ENCODE measurements at regions not wholly inside any gene's neighbourhood (a gene's known extent, or its start where the extent isn't known, plus 50 kb on each side); places are given as distances from the start of the nearest gene placed in this dataset.

DNA sequence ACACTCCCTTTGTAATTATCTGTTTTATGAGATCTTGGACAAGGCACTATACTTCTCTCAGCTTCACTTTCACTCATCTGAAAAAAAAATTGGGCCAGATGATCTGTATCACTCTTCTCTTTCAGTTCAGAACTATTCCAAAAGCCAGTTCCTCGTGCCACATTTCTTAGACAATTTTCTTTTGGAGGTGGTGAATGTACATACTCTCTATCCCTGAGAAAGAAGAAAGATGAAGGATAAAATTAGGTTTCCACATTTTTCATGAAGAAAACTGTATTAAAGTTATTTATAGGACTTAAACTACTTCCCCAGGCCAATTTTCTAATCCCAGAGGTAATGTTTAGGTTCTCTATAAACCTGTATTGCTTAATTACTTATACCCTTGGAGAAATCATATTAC is 171.6 kb downstream of the SLC6A15 start:
- DNase-seq, result no peak

DNA sequence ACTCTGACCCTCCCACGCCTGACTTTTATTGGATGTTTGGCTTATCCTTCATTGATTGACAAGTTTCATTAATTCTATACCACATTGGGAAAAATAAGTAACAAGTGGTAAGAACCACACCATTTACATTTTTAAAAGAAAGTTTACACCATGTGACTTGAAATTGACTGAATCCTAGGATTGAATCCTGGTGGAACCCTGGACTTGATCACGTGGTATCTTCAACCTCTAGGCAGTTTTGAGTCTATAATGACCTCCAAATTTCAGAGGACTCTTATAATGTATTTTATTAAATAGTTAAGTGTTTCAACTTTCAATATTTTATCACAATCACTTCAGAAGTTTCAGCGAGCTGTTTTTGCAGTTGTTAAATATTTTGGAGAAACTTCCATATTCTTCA is 172.0 kb downstream of the SLC6A15 start:
- DNase-seq, result no peak

DNA sequence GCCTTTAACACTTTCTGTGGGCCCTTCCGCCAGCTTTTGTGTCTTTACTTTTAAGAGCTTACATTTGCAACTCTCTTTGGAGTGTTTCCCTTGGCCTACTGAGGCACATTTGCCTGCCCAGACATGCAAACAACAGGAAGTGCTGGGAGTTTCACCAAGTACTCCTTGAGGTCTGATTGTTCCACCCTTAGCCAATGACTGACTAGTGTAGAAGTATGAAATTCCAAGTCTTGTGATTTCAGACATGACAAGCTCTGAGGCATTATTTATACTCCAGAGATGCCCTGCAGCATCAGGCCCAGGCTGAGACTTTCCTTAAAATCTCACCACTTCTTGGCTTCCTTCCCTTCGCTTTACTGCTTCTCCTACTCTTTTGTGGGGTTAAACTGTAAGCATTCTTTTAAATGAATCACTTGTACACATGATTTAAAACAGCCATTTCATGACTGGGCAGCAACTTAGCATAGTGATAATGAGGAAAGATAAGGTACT is 174.1 kb downstream of the SLC6A15 start:
- DNase-seq, result no peak

DNA sequence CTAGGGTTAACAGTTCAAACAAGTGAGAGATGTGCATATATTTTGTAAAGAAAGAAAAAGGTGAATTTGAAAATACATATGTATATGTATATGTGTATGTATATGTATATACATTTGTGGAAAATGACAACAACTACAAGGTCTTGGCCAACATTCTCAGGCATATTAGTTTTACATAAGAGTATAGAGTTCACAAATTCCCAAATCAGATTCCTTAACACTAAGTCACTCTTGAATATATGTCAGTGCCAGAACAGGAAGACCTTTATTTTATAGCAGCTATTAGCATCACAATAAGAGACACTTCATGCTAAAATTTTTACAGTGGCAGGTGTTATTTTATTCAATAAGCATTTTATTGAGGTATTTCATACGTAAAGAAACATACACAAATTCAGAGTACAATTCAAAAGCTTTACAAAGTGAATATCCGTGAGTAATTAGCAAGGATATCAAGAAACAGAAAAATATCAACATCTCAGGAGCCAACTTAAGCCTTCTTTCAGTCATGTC is 179.7 kb downstream of the SLC6A15 start:
- no peak for DNase-seq

DNA sequence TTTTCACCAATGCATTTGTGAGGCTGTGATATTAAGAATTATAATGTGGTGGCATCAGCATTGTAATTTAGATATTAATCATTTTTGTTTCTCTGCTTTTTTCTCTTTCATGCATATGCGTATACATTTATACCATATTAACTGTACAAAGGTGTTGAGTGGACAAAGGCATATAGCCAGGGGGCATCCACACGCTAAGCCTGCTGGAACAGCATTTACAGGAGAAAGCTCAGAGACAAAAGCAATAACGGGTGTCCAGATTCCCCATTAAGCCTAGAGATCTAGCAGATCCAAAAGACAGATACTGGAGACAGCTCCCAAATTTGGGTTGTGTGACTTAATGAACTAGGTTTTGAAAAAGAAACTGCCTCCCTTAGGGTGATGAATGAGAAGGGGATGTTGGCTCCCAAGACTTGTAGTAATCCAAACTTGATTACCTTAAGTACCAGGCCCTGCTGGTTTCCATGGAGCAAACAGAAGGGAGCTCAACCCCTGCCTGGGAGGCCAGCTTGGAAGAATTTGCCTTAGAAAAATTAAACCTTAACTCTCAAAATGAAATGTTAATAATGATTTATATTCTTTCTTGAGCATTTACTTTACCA is 181.9 kb downstream of the SLC6A15 start:
- DNase-seq, result no peak

DNA sequence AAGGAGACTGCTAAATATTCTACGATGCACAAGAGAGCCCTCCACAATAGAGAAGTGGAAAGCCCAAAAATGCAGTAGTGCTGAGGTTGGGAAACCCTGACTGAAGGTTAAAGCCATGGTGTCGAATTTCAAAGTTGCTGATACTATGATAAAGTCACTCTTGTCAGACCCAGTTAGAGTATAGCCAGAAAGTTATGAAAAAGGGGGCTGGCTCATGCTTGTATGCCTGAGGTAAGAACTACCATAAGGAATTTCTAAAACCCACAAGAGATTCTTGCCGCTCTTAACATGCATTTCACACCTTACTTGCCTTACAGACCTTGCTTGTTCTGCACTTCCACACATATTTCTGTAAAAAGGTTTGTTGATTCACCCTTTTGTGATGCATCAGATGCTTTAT is 184.6 kb downstream of the SLC6A15 start:
- DNase-seq, result no peak

DNA sequence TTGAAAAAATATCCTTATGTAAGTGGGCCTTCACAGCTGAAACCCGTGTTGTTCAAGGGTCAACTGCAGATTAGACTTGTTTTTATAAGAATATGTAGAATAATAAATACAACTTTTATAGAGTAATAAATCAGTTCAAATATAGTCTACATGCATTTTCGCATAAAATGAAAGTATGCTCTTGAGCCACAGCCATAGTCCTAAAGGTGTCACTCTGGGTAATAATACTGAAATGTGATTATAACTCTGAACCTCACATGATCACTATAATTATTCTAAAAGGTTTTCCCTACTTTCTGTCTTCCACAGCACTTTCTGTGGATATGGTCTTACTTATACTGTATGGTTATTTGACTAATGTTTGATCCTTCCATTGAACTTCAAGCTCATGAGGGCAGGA is 185.8 kb downstream of the SLC6A15 start:
- DNase-seq, result no peak

DNA sequence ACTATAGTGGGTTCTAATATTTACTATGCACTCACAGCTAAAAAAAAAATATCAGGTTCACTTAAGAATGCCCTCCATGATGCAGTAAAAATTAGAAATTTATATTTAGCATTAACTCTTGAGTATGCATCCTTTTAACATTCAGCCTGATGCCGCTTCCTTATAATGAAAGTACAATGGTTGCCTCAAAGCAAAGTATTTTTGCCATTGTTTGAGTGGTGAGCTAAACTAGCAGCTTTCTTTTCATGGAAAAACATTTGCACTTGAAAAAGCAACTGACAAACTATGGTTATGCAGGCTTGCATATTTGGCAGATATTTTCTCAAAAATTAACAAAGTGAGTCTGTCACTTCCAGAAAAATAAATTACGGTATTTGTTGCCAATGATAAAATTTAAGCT is 188.6 kb downstream of the SLC6A15 start:
- no peak for DNase-seq

DNA sequence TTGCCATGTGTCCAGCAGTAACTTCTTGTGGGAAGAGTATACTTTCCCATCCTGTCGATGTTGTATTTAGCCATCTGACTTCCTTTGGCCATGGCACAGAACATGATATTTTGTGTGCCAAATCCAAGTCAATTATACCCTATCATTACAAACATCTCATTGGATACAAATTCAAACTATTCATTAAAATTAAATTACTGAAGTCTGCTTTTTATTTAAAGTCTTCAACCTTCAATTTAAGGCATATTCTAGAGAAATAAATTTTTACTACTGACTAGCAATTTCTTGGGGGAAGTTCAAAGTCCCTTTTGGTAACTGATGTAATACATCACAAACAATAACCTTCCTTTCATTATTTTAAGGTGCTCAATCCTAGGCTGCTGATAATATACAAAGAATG is 192.6 kb downstream of the SLC6A15 start:
- no peak for DNase-seq

DNA sequence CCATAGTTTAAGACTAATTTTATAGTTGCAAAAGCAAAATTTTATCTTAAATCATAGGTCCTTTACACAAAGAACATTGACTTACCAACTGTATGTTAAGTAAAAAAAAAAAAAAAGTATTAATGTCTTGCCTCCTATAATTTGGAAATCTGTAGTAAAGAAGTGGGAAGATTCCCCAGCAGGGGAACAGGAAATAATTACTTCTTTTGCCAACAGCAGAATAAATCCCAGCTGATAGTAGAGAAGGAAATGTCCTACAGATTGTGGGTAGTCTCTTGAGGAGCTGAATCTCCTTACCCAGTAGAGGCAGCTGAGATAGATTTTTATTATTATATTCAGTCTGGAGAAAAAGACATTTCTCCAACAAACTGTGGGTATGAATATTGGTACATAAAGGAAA is 193.7 kb downstream of the SLC6A15 start:
- no peak for DNase-seq

DNA sequence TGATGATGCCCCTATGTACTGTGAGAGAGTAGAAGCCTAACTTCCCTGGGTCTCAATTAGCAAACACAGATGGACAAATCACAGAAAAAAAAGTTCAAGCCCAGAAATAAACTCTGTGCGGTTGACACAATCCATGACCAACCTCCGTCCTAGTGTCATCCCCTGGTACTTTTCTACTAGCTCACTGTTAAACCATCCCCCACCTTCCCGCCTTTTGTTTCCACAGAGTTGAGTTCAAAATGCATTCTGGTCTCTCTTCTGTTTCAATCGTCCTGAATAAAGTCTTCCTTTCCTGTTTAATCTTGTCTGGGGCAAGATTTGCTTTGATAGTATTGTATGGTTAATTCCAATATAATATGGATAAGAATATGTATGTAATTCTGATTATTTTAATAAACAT is 199.9 kb downstream of the SLC6A15 start:
- no peak for DNase-seq

DNA sequence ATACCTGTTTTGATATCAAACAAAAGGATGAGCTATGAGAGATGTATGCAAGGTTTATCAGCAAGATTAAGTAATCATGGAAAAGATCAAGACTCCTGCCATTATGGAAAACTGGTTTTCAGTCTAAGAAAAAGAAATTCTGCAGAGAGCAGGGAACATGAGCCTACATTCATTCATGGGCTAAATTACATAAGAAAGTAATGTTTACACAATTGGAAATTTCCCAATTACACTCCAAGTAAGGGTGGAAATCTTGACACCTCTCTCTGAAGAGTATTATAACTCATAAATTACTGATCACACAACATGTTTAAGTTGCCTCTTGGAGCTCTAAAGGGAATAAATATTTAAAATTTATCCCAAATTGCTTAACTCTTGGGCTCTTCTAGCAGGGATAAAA is 206.2 kb downstream of the SLC6A15 start:
- DNase-seq, result no peak

DNA sequence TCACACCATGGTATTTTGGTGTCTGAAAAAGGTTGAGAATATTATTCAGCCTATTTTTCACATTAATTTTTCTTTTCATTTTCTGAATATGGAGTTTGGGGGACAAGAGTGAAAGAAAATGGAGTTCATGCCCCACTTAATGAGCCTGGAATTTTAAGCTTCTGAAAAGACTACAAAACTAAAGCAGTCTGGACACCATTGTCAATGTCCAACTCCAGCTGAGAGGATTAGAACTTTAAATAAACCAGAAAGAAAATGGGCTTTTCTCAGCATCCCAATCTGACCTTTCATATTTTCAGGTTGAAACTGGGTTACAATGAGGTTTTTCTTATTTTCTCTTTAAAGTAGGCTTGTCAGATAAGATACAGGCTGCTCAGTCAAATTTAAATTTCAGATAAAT is 207.7 kb downstream of the SLC6A15 start:
- DNase-seq, result no peak

DNA sequence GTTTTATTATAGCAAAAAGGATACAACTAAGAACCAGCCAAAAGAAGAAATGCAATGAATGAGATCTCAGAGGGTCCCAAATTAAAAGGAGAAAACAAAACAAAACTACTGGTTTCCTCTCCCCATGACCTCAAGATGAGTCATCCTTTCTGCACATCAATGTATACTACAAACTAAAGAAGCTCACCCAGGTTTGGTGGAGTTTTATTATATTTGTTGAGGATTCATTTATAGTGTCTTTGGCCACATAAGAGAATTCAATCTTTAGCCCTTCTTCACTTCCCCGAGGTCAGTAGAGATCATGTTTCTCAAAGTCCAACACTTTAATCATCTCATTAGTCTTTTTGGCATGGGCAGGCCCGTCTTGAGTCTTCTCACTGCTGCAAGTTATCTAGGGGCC is 210.6 kb downstream of the SLC6A15 start:
- no peak for DNase-seq

DNA sequence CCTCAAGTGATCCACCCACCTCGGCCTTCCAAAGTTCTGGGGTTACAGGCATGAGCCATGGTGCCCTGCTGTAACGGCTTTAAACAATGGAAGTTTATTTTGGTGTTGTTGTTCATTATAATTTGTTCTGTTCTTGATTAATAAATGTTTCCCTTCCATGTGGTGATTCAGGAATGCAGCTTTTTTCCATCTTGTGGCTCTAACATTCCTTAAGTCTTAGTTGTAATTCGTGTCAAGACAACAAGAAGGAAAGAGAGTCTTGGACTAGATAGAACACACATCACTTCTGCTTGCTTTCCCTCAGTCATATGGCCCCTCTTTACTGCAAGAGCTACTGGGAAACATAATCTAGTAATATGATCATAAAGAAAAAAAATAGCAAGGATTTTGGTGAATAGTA is 211.6 kb downstream of the SLC6A15 start:
- no peak for DNase-seq

DNA sequence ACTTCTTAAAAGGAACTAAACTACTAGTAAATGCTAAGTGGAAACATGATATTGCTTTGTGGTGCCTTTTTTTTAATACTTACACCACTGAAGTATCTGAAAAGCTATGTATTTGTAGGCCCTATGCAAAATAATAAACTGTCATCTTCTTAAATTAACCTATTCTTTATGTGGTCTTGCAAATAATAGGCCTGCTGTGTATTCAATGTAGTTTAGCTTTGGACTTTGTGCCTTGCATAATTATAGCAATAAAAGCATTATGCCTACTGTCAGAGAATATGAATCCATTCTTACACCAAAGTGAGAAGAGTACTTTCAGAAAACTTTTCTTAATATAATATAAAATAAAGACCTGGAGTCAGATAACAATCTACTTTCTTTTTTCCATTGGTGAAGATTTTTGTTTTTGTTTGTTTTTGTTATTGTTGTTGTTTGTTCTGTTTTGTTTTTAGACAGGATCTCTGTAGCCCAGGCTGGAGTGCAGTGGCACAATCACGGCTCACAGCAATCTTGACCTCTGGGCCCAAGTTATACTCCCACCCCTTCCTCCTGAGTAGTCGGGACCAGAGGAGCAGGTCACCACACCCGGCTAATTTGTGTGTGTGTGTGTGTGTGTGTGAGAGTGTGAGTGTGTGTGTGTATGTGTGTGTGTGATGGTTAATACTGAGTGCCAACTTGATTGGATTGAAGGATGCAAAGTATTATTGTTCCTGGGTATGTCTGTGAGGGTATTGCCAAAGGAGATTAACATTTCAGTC is 213.8 kb downstream of the SLC6A15 start:
- no peak for DNase-seq

DNA sequence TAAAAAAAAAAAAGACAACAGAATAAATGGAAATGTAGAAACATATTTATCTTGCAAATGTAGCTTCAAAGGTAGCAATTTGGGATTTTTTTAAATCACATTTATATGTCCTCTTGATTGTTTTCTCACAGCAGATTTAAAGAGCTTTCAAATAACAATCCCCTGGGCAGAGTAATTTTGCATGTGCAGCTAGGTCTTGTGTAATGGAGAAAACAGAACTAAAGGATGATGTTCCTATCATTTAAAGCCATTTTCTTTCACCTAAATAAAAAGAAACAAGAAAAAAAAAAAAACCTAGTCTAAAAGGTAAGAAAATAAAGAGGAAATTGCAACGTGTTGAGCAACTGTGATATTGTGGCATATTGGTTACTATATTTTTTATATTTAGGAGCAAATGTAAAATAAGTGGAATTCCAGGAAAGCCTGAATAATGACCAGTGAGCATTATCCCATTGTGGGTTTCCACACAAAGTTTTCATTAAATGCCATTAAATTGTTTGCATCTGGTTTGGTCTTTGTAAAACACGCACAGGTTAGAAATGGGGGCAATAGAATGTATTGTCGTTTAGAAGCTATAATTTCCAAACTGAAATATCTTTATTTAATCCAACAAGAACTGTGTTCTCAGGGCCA is 215.6 kb downstream of the SLC6A15 start:
- DNase-seq, result no peak

DNA sequence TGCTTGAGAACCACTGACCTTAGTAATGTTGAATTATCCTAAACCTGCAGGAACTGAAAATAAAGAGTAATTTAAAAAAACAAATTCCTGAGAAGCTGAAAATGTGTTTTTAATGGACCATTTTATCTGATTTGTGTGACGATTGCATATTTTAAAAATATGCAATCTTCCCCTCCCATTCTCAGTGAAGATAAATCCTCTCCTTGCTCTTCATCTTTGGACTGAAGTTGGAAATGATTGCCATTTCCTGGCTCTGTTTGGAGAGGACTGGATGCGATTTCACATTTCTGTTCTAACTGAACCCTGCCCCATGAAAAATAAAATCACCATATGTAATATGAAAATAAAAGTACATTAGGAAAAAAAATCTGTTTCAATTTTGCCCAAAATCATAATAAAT is 216.3 kb downstream of the SLC6A15 start:
- DNase-seq, result no peak

DNA sequence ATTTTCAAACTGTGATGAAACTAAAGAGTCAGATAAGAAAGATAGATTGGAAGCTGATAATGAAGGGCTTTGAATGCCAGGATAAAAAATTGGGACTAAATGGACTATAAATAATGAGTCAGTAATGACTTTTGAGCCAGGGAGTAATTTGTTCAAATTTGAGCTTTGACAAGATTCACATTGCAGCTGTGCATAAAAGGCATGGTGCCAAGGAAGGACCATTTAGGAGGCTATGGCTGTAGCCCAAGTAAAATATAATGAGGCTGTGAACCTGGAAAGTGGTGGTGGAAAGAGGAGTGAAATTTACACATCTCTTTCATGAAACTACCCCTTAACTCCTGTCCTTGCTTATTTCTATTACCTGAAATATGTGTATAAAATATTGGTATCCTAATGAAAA is 218.5 kb downstream of the SLC6A15 start:
- no peak for DNase-seq

DNA sequence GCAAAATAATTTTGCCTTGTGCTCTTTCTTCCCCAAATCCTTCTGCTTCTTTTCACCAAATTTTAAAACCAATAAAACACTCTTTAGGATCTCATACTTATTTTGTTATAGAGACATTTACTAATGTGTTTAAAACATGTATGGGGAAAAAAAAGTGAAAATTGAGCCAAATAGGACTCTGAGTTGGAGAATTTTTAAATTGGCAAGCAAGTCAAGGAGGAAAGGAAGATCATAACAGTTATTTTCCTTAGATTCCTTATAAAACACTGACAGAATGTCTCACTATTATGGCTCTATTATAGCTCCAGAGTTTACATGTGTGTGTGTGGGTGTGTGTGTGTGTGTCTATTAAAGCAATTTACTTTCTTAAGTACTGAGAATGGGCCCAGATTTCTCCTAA is 220.5 kb downstream of the SLC6A15 start:
- no peak for DNase-seq

DNA sequence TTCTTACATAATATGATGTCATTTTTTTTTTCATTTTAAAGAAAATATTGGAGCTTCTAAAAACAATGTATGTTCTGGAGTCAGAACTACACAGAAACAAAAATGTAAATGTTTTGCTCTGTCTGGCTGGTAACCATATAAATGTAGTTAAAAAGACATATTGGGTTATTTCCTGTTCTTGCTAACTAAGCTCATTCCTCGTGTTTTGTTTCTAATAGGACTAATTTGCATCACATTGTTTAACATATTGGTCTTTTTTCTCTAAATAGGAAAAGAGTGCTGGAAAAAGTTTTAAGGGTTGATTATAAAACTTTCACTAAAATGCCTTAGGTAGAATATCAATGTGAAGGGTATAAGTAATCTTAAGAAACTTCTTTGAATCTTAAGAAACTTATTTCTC is 221.3 kb downstream of the SLC6A15 start:
- DNase-seq, result no peak

DNA sequence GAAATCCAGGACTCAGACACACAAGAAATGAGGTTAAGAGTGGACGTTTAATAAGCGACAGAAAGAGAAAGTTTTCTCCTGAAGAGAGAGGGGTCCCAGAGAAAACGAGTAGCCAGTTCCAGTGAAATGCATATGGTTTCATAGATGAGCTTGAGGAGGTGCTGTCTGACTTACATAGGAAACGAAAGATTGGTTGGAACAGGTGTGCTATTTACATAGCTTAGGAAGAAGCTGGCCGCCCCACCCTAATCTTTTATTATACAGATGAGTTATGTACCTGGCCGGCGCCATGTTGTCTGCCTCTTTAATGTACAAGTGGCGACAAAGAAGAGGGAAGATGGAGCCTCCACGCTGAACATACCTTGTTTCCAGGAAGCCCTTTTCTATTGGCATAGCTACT is 223.0 kb downstream of the SLC6A15 start:
- no peak for DNase-seq

DNA sequence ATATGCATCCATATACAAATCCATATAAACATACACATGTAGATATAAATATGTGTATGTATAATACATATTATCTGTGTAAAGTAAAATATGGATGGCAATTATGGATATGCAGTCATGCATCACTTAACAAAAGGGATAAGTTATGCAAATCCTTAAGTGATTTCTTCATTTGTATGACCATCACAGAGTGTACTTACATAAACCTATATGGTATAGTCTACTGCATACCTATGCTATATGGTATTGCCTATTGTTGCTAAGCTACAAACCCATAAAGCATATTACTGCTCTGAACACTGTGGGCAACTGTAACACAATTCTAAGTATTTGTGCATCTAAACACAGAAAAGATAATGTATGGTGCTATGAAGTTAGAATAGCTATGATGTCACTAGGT is 227.2 kb downstream of the SLC6A15 start:
- no peak for DNase-seq

DNA sequence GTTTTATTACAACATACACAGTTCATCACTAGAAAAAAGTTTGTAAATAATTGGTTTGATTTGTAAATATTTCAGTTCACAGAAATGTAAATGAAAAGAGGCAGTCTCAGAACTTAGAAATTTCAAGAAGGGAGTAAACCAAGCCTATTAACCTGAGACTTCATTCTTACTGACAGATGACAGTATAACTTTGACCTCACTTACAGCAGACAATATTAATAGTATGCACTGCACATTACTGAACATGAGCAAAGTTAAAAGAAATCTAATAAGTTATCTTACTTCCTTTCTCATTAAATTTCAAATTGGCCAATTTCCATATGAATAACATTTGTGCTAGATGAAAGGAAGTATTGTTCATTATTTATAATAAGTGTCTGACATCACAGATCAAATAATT is 235.8 kb downstream of the SLC6A15 start:
- DNase-seq, result no peak

All from right kidney (tissue), 1 donor.